ENCODE measurements at regions not wholly inside any gene's neighbourhood (a gene's known extent, or its start where the extent isn't known, plus 50 kb on each side); places are given as distances from the start of the nearest gene placed in this dataset.

DNA sequence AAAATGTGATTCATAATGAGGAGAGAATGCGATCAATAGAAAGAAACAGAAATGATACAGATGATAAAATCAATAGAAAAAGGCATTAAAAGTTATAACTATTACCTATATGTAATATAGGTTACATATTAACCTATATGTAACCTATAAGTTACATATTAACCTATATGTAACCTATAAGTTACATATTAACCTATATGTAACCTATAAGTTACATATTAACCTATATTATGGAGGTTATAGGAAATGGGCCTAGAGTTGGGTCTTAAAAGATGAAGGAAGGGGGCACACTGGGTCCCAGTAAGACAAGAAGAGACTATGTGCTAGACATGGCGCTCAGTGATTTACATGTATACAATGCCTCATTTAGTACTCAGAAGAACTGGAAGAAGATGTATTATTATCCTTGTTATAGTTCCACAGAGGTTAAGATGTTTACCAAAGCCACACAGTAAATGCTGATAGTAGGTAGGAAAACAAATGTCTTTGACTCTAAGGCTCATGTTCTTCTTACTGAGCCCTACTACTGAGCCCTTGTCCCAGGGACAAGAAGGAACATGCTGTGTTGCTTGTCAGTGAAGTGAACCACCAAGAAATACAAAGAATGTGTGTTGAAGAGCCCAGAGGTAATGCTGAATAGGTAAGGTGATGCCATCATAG is 444.6 kb upstream of the PLXNA2 start:
- TF ChIP-seq EZH2 (optimal IDR thresholded peaks at IDR 0.05; ENCODE audit: low read depth, low read length) = no peak
- TF ChIP-seq EZH2phosphoT487 (IDR thresholded peaks at IDR 0.05; ENCODE audit: low read length) = no peak
- TF ChIP-seq, protein P1, sequence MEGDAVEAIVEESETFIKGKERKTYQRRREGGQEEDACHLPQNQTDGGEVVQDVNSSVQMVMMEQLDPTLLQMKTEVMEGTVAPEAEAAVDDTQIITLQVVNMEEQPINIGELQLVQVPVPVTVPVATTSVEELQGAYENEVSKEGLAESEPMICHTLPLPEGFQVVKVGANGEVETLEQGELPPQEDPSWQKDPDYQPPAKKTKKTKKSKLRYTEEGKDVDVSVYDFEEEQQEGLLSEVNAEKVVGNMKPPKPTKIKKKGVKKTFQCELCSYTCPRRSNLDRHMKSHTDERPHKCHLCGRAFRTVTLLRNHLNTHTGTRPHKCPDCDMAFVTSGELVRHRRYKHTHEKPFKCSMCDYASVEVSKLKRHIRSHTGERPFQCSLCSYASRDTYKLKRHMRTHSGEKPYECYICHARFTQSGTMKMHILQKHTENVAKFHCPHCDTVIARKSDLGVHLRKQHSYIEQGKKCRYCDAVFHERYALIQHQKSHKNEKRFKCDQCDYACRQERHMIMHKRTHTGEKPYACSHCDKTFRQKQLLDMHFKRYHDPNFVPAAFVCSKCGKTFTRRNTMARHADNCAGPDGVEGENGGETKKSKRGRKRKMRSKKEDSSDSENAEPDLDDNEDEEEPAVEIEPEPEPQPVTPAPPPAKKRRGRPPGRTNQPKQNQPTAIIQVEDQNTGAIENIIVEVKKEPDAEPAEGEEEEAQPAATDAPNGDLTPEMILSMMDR (IDR thresholded peaks at IDR 0.05; ENCODE audit: low read length) = no peak
- Histone ChIP-seq H2AFZ (ENCODE audit: low read length) (no peak overlapping the region), H3K27me3 (replicated peaks; ENCODE audit: insufficient read depth, low read length) (no peaks in the 10 kb centered on the region), H4K20me1 (ENCODE audit: insufficient read depth, low read length) (no peaks in the 10 kb centered on the region), H3K9me3 (replicated peaks; ENCODE audit: insufficient read depth, low read length) (no peaks in the 10 kb centered on the region), H3K36me3 (replicated peaks; ENCODE audit: insufficient read depth, low read length) (no peaks in the 10 kb centered on the region), H3K4me3 (ENCODE audit: low read length) (no peak overlapping the region), H3K9ac (ENCODE audit: low read length) (no peak overlapping the region), H3K27ac (ENCODE audit: low read length) (no peak overlapping the region), H3F3A (ENCODE audit: insufficient read depth, low read length) (peaks cover 16% of the 10 kb centered on the region), H3K9me2 (replicated peaks; ENCODE audit: insufficient read depth, low read length) (no peaks in the 10 kb centered on the region), H3K79me2 (ENCODE audit: low read length) (no peaks in the 10 kb centered on the region), H3K4me1 (ENCODE audit: low read length) (peaks cover 43% of the 10 kb centered on the region), H3K4me2 (ENCODE audit: low read depth, low read length) (no peak overlapping the region)
- no peak for DNase-seq

DNA sequence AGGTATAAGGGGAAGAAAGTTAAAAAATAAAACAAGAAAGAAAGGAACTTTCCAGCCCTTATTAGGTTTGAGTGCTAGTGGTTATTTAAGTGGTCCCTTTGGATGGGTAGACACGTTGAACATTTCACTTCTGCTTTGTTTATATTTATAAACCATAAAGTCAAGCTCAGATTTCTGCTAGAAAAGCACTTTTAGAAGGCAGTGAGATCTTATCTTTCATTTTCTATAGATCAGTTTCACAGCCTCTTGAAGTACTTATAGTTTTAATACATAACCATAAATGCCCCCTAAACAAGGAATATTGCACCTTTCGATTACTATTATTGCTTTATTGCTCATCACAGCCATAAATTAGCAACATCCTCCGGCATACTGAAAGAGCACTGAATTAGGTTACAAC is 446.8 kb upstream of the PLXNA2 start:
- Histone ChIP-seq H3F3A (ENCODE audit: insufficient read depth, low read length) (peaks cover 16% of the 10 kb centered on the region), H3K27ac (ENCODE audit: low read length) (peak overlapping the region; percentile 49; the same call in 1 of the 2 replicates), H2AFZ (ENCODE audit: low read length) (peak overlapping the region; percentile 26), H3K9me2 (replicated peaks; ENCODE audit: insufficient read depth, low read length) (no peaks in the 10 kb centered on the region), H3K4me1 (ENCODE audit: low read length) (peaks cover 38% of the 10 kb centered on the region), H3K4me2 (ENCODE audit: low read depth, low read length) (peak overlapping the region; percentile 75), H3K4me3 (ENCODE audit: low read length) (peak overlapping the region; percentile 22; the same call in 1 of the 2 replicates), H3K9ac (ENCODE audit: low read length) (no peak overlapping the region), H3K27me3 (replicated peaks; ENCODE audit: insufficient read depth, low read length) (no peaks in the 10 kb centered on the region), H3K79me2 (ENCODE audit: low read length) (no peaks in the 10 kb centered on the region), H3K9me3 (replicated peaks; ENCODE audit: insufficient read depth, low read length) (no peaks in the 10 kb centered on the region), H3K36me3 (replicated peaks; ENCODE audit: insufficient read depth, low read length) (no peaks in the 10 kb centered on the region), H4K20me1 (ENCODE audit: insufficient read depth, low read length) (no peaks in the 10 kb centered on the region)
- TF ChIP-seq EZH2phosphoT487 (IDR thresholded peaks at IDR 0.05; ENCODE audit: low read length) = no peak
- no peak for TF ChIP-seq EZH2 (optimal IDR thresholded peaks at IDR 0.05; ENCODE audit: low read depth, low read length)
- TF ChIP-seq, protein P1 (IDR thresholded peaks at IDR 0.05; ENCODE audit: low read length) = no peak
- peak; percentile 87 for DNase-seq

DNA sequence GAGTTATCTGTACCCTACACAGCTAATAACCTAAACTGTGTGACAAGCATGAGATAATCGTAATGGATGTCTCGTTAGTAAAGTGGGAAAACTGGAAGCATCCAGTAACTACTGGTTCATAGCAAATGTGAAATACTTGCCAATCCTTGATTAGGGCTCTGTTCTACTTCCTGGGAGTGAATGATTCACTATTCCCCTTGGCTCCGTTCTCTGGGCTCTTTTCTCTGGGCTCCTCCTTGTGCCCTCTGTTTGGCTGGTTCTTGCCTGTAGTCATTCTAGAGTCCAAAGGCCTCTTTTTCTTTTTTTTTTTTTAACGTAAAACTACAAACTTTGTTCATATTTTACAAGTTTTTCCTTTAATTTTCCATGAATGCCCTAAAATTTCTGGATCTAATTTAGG is 465.8 kb upstream of the PLXNA2 start:
- Histone ChIP-seq H3K4me1 (ENCODE audit: low read length) (no peaks in the 10 kb centered on the region), H4K20me1 (ENCODE audit: insufficient read depth, low read length) (no peaks in the 10 kb centered on the region), H3K36me3 (replicated peaks; ENCODE audit: insufficient read depth, low read length) (no peaks in the 10 kb centered on the region), H3K4me3 (ENCODE audit: low read length) (no peak overlapping the region), H2AFZ (ENCODE audit: low read length) (no peak overlapping the region), H3K79me2 (ENCODE audit: low read length) (no peaks in the 10 kb centered on the region), H3K27me3 (replicated peaks; ENCODE audit: insufficient read depth, low read length) (no peaks in the 10 kb centered on the region), H3K9ac (ENCODE audit: low read length) (no peak overlapping the region), H3F3A (ENCODE audit: insufficient read depth, low read length) (no peaks in the 10 kb centered on the region), H3K9me2 (replicated peaks; ENCODE audit: insufficient read depth, low read length) (no peaks in the 10 kb centered on the region), H3K27ac (ENCODE audit: low read length) (no peak overlapping the region), H3K4me2 (ENCODE audit: low read depth, low read length) (no peak overlapping the region), H3K9me3 (replicated peaks; ENCODE audit: insufficient read depth, low read length) (no peaks in the 10 kb centered on the region)
- TF ChIP-seq EZH2phosphoT487 (IDR thresholded peaks at IDR 0.05; ENCODE audit: low read length) = no peak
- TF ChIP-seq, protein P1 (IDR thresholded peaks at IDR 0.05; ENCODE audit: low read length) = no peak
- no peak for TF ChIP-seq EZH2 (optimal IDR thresholded peaks at IDR 0.05; ENCODE audit: low read depth, low read length)
- DNase-seq = no peak

Data from MM.1S (cell line).